Stimulated activated naive CD8-positive, alpha-beta T cell treated with anti-CD3 and anti-CD28 coated beads, Interleukin-15, amount 100 ng/mL, for 72 hours (primary cell): ENCODE measurements at regions not wholly inside any gene's neighbourhood (a gene's known extent, or its start where the extent isn't known, plus 50 kb on each side); places are given as distances from the start of the nearest gene placed in this dataset.

Experiments
- ATAC-seq: fragments of 150-1000 bp; cut with Tn5 transposase; 2 replicates; pipeline ENCODE4 v1.10.0; 2021; ENCODE audit warnings: mild to moderate bottlenecking, moderate library complexity
- DNase-seq, 2 donors: peaks; one replicate each; pipeline ENCODE4 v3.0.0; 2021 to 2022
- H3K27ac Mint-ChIP-seq, 2 donors: one replicate each; pipeline ENCODE4 v1.8.0; 2022; ENCODE audit warnings: mild to moderate bottlenecking in 2 of 2, mixed read lengths in 2 of 2, moderate library complexity in 2 of 2
- H3K27me3 Mint-ChIP-seq: one replicate; pipeline ENCODE4 v1.8.0; 2022; ENCODE audit warnings: mixed read lengths
- H3K4me1 Mint-ChIP-seq: one replicate; pipeline ENCODE4 v1.8.0; 2022; ENCODE audit warnings: mild to moderate bottlenecking, mixed read lengths
- H3K4me3 Mint-ChIP-seq, 2 donors: one replicate each; pipeline ENCODE4 v1.8.0; 2022; ENCODE audit warnings: mild to moderate bottlenecking in 2 of 2, mixed read lengths in 2 of 2, moderate library complexity in 1 of 2
- H3K9me3 Mint-ChIP-seq, 2 donors: one replicate each; pipeline ENCODE4 v1.8.0; 2022; ENCODE audit warnings: mixed read lengths in 2 of 2

DNA sequence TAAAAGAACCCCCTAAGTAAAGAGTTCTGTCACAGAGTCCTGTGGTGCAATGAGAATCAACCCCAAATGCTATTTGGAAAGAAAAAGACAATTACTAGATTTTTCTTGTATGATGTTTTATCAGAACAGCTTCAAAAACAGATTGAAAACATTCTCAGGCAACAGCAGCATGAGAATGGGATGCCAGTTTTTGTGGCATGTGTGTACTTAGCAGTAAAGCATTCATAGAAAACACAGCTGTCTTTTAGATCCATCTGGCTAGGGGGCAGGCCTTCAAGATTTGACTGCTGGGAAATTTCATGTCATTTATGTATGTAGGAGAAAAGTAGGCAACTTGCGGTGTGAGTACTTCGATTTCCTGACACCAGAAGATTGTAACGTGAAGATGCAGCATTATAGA is 170.5 kb upstream of the HTR2A start:
- peaks cover 0 to 6% of the 10 kb centered on the region in 2 donors for H3K9me3 Mint-ChIP-seq
- DNase-seq (no peak), ATAC-seq (no peak)
- no peaks in the 10 kb centered on the region for H3K27me3 Mint-ChIP-seq
- H3K4me3 Mint-ChIP-seq = no peak overlapping the region
- H3K27ac Mint-ChIP-seq = no peak overlapping the region
- H3K4me1 Mint-ChIP-seq = no peaks in the 10 kb centered on the region

DNA sequence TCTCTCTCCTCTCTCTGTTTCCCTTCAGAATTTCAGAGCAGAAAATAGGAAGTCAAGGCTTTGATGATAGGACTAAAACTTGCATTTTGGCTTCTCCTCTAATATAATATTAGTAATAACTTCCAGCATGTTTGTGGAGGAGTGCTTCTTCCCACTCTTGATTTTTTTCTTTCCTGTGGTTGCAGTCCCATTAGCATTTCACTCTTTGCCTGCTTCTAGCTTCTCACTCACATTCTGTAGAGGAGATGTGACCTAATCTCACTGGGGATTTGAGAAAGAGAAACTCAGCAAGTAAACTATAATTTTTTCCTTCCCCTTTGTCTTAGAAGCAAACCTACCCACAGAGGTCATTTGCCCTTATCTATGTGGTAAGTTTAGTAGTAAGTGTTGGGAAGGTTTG is 169.4 kb upstream of the HTR2A start:
- peaks cover 0 to 6% of the 10 kb centered on the region in 2 donors for H3K9me3 Mint-ChIP-seq
- no peaks in the 10 kb centered on the region for H3K4me1 Mint-ChIP-seq
- no peak for ATAC-seq
- H3K27me3 Mint-ChIP-seq = no peaks in the 10 kb centered on the region
- DNase-seq = no peak
- no peak overlapping the region for H3K4me3 Mint-ChIP-seq
- H3K27ac Mint-ChIP-seq = no peak overlapping the region

DNA sequence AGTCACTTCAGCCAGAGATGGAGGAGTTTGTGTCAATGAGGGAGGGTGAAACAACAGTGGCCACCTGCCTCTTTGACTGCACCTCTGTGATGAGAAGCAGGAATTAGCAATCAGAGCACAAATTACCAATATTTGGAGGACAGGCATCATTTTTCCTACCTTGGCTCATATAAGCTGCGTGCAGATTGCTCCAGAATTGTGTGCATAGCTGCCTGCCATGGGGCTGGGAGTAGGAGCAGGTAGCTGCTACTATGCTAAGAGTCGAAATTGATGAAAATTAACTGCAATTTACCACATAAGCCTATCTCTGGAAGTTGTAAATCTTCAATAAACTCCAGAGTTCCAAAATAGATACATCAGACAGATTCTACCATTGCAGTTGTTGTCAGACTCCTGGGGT is 167.5 kb upstream of the HTR2A start:
- no peak overlapping the region for H3K27ac Mint-ChIP-seq
- H3K27me3 Mint-ChIP-seq = no peaks in the 10 kb centered on the region
- no peak for DNase-seq
- H3K9me3 Mint-ChIP-seq = peaks cover 6 to 13% of the 10 kb centered on the region in 2 donors
- H3K4me3 Mint-ChIP-seq = no peak overlapping the region
- no peaks in the 10 kb centered on the region for H3K4me1 Mint-ChIP-seq
- ATAC-seq = no peak

DNA sequence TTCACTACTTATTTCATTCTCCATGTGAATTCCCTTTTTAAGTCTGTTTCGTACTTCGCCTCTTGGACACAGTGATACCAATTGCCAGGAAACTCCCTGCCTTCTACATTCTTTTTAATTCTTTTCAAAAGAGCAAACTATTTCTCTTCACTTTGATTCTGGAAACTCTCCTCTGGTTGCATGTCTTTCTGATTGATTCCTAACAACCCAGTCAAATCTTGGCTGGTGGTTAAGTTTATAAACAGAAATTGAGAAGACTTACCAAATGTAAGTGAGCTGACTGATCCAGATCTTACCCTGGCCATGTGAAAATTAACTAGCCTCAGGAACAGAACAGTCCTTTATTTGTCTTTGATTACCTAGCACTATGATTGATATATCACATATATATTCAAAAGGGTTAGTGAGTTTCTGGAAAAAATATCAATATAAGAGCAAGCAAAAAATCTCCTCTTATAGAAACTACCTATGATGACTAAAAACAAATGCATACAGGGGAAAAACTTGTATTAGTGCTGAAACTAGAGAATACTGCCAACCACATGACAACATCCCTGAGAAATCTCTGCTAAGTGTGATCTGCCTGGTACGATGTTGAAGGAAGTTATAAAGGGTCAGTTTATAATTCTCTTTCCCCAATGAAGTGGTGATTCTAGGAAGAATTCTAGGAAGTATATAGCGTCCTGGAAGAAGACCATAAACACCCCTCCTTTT is 152.6 kb upstream of the HTR2A start:
- Mint-ChIP-seq H3K27me3 (no peaks in the 10 kb centered on the region), H3K27ac (no peak overlapping the region), H3K4me1 (no peaks in the 10 kb centered on the region), H3K9me3 (no peaks in the 10 kb centered on the region), H3K4me3 (no peak overlapping the region)
- DNase-seq (no peak), ATAC-seq (no peak)

DNA sequence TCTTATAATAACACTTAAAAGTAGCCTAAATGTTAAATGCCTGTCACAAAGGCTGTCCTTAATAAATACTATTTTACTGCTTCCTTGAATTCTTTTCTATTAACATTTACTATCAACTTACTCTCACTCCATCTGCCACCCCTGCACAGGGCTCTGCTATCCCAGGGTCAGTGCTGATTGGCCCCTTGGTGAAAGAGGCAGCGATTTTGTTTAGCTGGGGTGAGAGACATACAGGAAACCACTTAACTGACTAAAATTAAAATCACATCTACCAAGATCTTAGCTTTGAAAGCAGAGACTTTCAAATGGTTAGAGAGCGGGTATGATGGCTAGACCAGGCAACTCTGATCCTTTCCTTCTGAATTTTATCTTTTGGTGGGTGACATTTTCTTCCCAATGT is 149.9 kb upstream of the HTR2A start:
- H3K27ac Mint-ChIP-seq = no peak overlapping the region
- ATAC-seq (no peak), DNase-seq (no peak)
- H3K27me3 Mint-ChIP-seq = peaks cover 9% of the 10 kb centered on the region
- H3K4me1 Mint-ChIP-seq = no peaks in the 10 kb centered on the region
- H3K4me3 Mint-ChIP-seq = no peak overlapping the region
- no peaks in the 10 kb centered on the region for H3K9me3 Mint-ChIP-seq

DNA sequence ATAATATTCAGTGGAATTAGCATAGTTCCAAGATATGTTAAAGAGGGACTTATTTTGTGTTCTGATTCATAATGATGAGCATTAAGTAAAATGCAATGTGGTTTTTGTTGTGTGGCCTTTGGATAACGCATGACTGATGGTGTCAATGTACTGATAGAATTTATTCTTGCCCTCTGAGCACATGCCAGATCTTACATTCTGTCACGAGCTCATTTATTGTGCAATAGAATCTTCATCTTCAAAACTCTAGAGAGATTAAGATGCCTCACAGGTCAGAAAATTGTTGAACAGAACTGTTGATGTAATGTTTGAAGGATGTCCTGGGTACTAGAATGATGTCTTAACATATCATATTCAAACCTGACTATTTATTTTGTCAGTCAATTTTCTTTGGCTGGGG is 148.0 kb upstream of the HTR2A start:
- ATAC-seq (no peak), DNase-seq (no peak)
- no peaks in the 10 kb centered on the region for H3K9me3 Mint-ChIP-seq
- H3K4me1 Mint-ChIP-seq = no peaks in the 10 kb centered on the region
- H3K27ac Mint-ChIP-seq = no peak overlapping the region
- no peak overlapping the region for H3K4me3 Mint-ChIP-seq
- H3K27me3 Mint-ChIP-seq = peaks cover 9% of the 10 kb centered on the region

DNA sequence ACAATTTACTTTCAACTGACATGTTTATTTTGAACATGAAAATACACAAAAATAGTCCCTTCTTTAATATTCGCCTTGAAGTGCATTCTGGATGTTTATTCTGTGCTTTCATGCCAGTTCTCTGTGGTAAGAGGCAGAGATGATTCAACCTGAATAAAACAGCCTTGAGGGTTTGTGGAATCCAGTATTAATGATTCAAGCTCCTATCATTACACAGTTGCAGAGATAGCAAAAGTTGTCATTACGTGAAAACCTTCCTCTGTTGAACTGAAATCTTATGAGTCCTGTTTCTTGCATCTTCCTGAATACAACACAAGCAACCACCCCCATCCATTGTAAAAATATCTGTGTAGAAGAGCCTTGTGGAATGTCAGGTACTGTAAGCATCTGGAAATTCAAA is 142.3 kb upstream of the HTR2A start:
- Mint-ChIP-seq H3K4me3 (no peak overlapping the region), H3K9me3 (no peaks in the 10 kb centered on the region), H3K4me1 (no peaks in the 10 kb centered on the region), H3K27ac (peak overlapping the region in 1 of 2 donors; percentile 35), H3K27me3 (peaks cover 19% of the 10 kb centered on the region)
- DNase-seq (no peak), ATAC-seq (no peak)

DNA sequence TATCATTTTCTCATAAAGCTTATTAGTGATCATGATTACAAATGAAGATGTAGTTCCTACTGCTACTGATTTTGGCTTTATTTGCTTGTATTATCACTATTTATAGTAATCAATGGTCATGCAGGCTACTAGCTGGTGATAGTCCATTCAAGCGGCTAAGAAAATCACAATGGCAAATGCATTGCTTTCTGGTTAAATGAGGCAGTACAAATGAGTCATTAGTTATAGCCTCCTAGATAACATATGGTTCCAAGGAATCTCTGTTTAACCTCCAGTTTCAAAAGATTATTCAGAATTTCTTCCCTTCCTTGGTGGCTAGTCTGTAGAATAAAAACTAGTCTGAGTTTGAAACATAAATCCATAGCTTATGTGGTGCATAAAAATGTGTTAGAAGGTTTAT is 141.3 kb upstream of the HTR2A start:
- H3K27me3 Mint-ChIP-seq = peaks cover 17% of the 10 kb centered on the region
- no peak overlapping the region for H3K4me3 Mint-ChIP-seq
- no peak overlapping the region for H3K27ac Mint-ChIP-seq
- no peaks in the 10 kb centered on the region for H3K4me1 Mint-ChIP-seq
- ATAC-seq (no peak), DNase-seq (no peak)
- H3K9me3 Mint-ChIP-seq = no peaks in the 10 kb centered on the region

DNA sequence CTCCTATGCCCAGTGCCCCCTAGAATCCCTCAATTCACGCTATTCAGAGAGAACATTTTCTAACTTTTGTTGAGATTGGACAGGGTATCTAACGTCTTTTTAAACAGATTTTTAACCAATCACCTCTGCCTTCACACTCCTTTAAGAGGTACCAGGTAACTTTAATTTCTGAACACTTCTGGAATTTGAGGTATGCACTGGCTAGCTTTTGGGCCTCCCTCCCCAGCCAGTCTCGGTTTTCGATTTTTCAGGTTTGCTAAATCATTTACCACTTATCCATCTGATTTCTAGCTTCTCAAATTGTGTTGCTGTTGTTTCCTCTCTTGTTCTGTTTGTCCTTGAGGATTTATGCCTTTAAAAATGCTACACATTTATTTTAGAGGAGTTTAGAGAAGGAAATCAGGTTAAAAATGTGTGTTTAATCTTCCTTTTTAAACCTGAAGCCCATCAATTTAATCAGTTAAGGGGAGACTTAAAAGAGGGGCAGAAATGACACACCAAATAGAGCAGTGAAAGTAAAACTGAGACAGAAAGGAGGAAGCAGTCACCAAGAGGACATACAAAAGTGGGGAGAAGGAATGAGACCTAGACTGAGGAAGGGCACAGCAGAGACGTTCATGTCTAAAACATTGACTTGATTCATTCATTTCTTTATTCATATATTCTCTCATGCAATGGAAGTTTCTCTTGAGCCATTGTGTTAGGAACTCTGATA is 139.6 kb upstream of the HTR2A start:
- Mint-ChIP-seq H3K4me1 (no peaks in the 10 kb centered on the region), H3K9me3 (no peaks in the 10 kb centered on the region), H3K27me3 (peaks cover 21% of the 10 kb centered on the region), H3K27ac (no peak overlapping the region), H3K4me3 (no peak overlapping the region)
- DNase-seq (no peak), ATAC-seq (no peak)

DNA sequence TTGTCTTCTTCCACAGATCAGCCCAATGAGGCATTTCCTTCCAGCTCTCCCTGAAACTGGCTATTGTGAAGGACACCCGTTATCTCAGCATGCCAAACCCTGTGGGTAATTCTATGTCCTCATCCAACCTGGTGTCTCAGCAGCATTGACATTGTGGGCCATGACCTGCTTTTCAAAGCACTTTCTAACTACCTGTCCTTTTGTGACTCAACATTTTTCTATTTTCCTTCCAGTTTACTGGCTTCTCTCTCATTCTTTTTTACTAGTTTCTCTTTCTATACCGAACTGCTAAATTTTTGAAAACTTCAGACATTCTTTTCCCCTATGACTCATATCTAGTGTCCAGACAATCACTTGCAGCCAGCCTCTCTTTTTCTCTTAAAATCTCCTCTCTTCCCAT is 136.4 kb upstream of the HTR2A start:
- DNase-seq (no peak), ATAC-seq (no peak)
- peak overlapping the region in 1 of 2 donors; percentile 19 for H3K27ac Mint-ChIP-seq
- peaks cover 21% of the 10 kb centered on the region for H3K27me3 Mint-ChIP-seq
- H3K4me1 Mint-ChIP-seq = no peaks in the 10 kb centered on the region
- no peak overlapping the region for H3K4me3 Mint-ChIP-seq
- H3K9me3 Mint-ChIP-seq = no peaks in the 10 kb centered on the region

DNA sequence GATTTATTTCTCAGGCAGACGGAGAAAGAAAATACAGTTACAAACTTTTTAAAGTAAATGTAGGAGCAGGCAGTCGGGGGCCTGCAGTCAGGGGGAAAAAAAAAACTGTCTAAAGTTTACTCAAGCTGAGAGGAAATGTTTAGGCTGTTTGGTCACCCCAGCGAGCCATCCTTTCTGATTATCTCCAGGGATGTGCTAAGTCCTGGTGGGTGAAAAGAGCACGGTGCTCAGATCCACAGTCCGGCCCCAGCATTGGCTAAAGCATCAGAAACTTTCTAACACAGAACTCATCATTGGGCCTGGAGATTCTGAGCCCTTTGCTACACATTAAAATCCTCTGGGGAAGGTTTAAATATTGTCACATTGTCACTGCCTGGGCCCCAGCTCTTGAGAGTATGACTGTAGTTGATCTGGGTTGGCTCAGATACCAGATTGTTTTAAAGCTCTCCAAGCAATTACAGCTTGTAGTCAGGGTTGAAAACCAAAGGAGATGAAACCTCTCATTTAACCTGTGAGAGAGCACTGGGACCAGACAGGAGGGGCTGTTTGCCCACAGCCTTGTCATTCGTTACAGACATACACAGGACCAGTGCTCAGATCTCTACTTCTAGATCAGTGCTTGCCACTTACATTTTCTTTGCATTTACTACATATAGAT is 131.1 kb upstream of the HTR2A start:
- no peak overlapping the region for H3K27ac Mint-ChIP-seq
- H3K4me3 Mint-ChIP-seq = no peak overlapping the region
- H3K27me3 Mint-ChIP-seq = peaks cover 11% of the 10 kb centered on the region
- no peaks in the 10 kb centered on the region for H3K4me1 Mint-ChIP-seq
- DNase-seq = no peak
- no peak for ATAC-seq
- H3K9me3 Mint-ChIP-seq = no peaks in the 10 kb centered on the region

DNA sequence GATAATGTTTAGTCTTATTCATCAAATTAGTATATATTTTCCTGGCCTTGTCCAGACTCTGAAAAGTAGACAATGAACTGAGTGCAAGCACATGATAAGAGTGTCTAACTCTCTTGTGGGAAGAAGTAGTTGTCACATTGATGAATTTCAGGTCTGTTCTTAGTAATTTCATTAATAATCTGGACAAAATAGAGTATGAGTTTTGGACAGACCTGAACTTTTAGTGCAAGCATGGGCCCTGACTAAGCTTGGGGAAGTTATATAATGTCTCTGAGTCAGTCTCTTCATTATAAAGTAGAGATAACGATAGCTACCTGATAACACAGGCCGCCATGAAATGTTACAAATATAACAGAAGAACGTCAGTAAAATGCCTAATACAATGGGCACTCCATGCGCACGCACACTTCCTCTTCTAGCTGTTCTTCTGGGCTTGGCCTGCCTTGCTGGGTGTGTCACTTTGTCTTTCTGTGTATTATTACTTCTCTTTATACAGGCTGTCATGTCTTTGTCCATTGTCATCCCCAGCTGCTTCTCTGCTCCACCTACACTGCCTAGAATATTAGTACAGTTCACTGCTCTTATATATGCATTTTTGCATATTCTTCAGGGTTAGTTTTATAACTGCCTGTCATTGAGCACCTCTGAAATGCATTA is 129.1 kb upstream of the HTR2A start:
- no peaks in the 10 kb centered on the region for H3K9me3 Mint-ChIP-seq
- H3K4me3 Mint-ChIP-seq = no peak overlapping the region
- H3K27me3 Mint-ChIP-seq = peaks cover 10% of the 10 kb centered on the region
- ATAC-seq = no peak
- no peak overlapping the region for H3K27ac Mint-ChIP-seq
- no peaks in the 10 kb centered on the region for H3K4me1 Mint-ChIP-seq
- no peak for DNase-seq

DNA sequence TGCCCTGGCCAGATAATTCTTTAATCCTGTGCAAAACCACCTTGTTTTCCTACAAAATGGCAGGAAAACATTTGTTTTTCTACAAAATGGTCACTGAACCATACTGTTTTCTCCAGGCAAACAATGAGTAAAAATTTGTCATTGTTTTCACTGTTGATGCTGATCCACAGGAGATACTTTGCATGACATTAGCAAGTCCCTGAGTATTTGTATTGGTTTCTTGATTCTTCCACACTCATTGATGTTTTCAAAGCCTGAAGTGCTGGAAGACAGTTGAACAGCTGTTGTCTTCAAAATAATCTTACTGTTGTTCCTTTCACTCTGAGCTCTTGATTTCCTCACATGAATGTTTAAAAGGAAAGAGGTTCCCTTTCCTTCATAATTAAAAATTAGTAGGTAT is 123.1 kb upstream of the HTR2A start:
- Mint-ChIP-seq H3K4me1 (no peaks in the 10 kb centered on the region), H3K4me3 (no peak overlapping the region), H3K27ac (no peak overlapping the region), H3K9me3 (peaks cover 8 to 16% of the 10 kb centered on the region in 2 donors), H3K27me3 (peaks cover 20% of the 10 kb centered on the region)
- ATAC-seq = no peak
- no peak for DNase-seq

DNA sequence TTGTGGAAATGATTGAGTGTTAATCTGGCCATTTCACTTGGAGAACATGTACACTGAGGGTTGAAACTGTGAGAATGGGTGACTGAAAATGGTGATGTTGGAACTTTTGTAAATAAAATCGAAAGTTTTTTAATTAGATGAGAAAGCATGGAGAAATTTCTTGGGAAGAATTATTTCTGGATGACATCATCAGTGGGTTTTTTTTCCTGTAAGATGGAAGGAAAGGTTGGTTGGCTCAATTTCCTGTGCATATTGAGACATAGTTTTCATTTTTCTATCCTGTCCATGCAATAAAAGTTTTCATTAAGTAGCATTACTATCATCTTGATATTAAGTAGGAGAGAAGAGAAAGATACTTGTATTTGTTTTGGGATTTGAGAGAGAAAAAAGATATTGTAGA is 120.6 kb upstream of the HTR2A start:
- H3K4me1 Mint-ChIP-seq = no peaks in the 10 kb centered on the region
- no peak for ATAC-seq
- H3K9me3 Mint-ChIP-seq = peaks cover 8 to 16% of the 10 kb centered on the region in 2 donors
- peaks cover 10% of the 10 kb centered on the region for H3K27me3 Mint-ChIP-seq
- no peak for DNase-seq
- H3K4me3 Mint-ChIP-seq = no peak overlapping the region
- H3K27ac Mint-ChIP-seq = no peak overlapping the region

DNA sequence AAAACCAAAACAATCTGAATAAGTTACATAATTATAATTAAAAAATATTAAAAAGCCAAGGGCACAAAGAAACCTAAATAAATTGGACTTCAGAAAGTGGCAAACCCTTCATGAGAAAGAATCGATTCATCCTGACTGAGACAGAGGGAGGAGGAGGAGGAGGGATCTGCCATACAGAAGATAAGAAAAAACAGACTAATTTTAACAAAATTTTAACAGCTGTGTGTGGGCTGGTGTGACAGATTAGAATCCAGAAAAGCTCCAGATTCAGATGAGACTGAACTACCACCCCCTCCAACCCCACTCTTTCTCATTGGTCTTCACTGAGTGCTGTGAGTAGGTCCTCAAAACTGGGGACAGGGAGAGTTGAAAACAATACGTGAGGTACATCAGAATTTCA is 111.5 kb upstream of the HTR2A start:
- Mint-ChIP-seq H3K4me3 (no peak overlapping the region), H3K27me3 (peaks cover 18% of the 10 kb centered on the region), H3K4me1 (no peaks in the 10 kb centered on the region), H3K27ac (no peak overlapping the region), H3K9me3 (no peaks in the 10 kb centered on the region)
- no peak for ATAC-seq
- no peak for DNase-seq
